Activated naive CD8-positive, alpha-beta T cell (primary cell): ENCODE measurements at regions not wholly inside any gene's neighbourhood (a gene's known extent, or its start where the extent isn't known, plus 50 kb on each side); places are given as distances from the start of the nearest gene placed in this dataset.
"Not testable (repeated sequence)": the region's sequence is repeated elsewhere in the genome, so short reads cannot be mapped to it uniquely, and the experiment has no call there.

Experiments
- H3K27ac Mint-ChIP-seq: one replicate; pipeline ENCODE4 v1.8.0; 2021; ENCODE audit warnings: mixed read lengths
- H3K27me3 Mint-ChIP-seq: one replicate; pipeline ENCODE4 v1.8.0; 2021; ENCODE audit warnings: mixed read lengths
- H3K36me3 Mint-ChIP-seq: one replicate; pipeline ENCODE4 v1.8.0; 2021; ENCODE audit warnings: mixed read lengths
- H3K4me1 Mint-ChIP-seq: one replicate; pipeline ENCODE4 v1.8.0; 2021; ENCODE audit warnings: low read depth, mixed read lengths
- H3K4me3 Mint-ChIP-seq: one replicate; pipeline ENCODE4 v1.8.0; 2021; ENCODE audit warnings: mild to moderate bottlenecking, mixed read lengths
- H3K9me3 Mint-ChIP-seq: one replicate; pipeline ENCODE4 v1.8.0; 2021; ENCODE audit warnings: low read depth, mixed read lengths

- no peaks in the 10 kb centered on the region for H3K9me3 Mint-ChIP-seq
- H3K36me3 Mint-ChIP-seq, result no peaks in the 10 kb centered on the region
- no peak overlapping the region for H3K4me3 Mint-ChIP-seq
- H3K4me1 Mint-ChIP-seq, result no peaks in the 10 kb centered on the region
- no peak overlapping the region for H3K27ac Mint-ChIP-seq
- H3K27me3 Mint-ChIP-seq, result peaks cover 2% of the 10 kb centered on the region
Measured at GRCh38 chr7:109893231-109893630, 1197.7 kb upstream of the LRRN3 start.

GRCh38 chr7:109895536-109895935 lies 1195.4 kb upstream of the LRRN3 start:
- Mint-ChIP-seq H3K27me3 (no peaks in the 10 kb centered on the region), H3K36me3 (no peaks in the 10 kb centered on the region), H3K27ac (no peak overlapping the region), H3K9me3 (no peaks in the 10 kb centered on the region), H3K4me3 (no peak overlapping the region), H3K4me1 (no peaks in the 10 kb centered on the region)

- Mint-ChIP-seq H3K9me3 (no peaks in the 10 kb centered on the region), H3K27me3 (no peaks in the 10 kb centered on the region), H3K4me1 (no peaks in the 10 kb centered on the region), H3K27ac (no peak overlapping the region), H3K4me3 (no peak overlapping the region), H3K36me3 (no peaks in the 10 kb centered on the region)
Measured at GRCh38 chr7:109901926-109902325, 1189.0 kb upstream of the LRRN3 start.

GRCh38 chr7:109905368-109906065 lies 1185.4 kb upstream of the LRRN3 start:
- not testable (repeated sequence) for H3K9me3 Mint-ChIP-seq, H3K36me3 Mint-ChIP-seq, H3K27ac Mint-ChIP-seq, H3K4me3 Mint-ChIP-seq, H3K27me3 Mint-ChIP-seq, H3K4me1 Mint-ChIP-seq

GRCh38 chr7:109915670-109916069 lies 1175.3 kb upstream of the LRRN3 start:
- H3K27me3 Mint-ChIP-seq, result no peaks in the 10 kb centered on the region
- no peak overlapping the region for H3K27ac Mint-ChIP-seq
- no peaks in the 10 kb centered on the region for H3K36me3 Mint-ChIP-seq
- H3K9me3 Mint-ChIP-seq, result peaks cover 8% of the 10 kb centered on the region
- H3K4me1 Mint-ChIP-seq, result no peaks in the 10 kb centered on the region
- no peak overlapping the region for H3K4me3 Mint-ChIP-seq

GRCh38 chr7:109926738-109927137 lies 1164.2 kb upstream of the LRRN3 start:
- Mint-ChIP-seq H3K4me1 (no peaks in the 10 kb centered on the region), H3K27ac (no peak overlapping the region), H3K9me3 (peaks cover 5% of the 10 kb centered on the region), H3K36me3 (no peaks in the 10 kb centered on the region), H3K27me3 (peaks cover 2% of the 10 kb centered on the region), H3K4me3 (no peak overlapping the region)

GRCh38 chr7:109930049-109930448 lies 1160.9 kb upstream of the LRRN3 start:
- no peak overlapping the region for H3K4me3 Mint-ChIP-seq
- H3K36me3 Mint-ChIP-seq, result no peaks in the 10 kb centered on the region
- H3K27ac Mint-ChIP-seq, result no peak overlapping the region
- H3K9me3 Mint-ChIP-seq, result no peaks in the 10 kb centered on the region
- H3K27me3 Mint-ChIP-seq, result peaks cover 2% of the 10 kb centered on the region
- no peaks in the 10 kb centered on the region for H3K4me1 Mint-ChIP-seq

GRCh38 chr7:109939207-109939606 lies 1151.7 kb upstream of the LRRN3 start:
- Mint-ChIP-seq H3K4me3 (no peak overlapping the region), H3K4me1 (no peaks in the 10 kb centered on the region), H3K36me3 (no peaks in the 10 kb centered on the region), H3K27ac (no peak overlapping the region), H3K9me3 (peaks cover 5% of the 10 kb centered on the region), H3K27me3 (peaks cover 2% of the 10 kb centered on the region)

GRCh38 chr7:109945820-109946518 lies 1145.0 kb upstream of the LRRN3 start:
- H3K27me3 Mint-ChIP-seq, result peaks cover 1% of the 10 kb centered on the region
- H3K4me3 Mint-ChIP-seq, result no peak overlapping the region
- no peak overlapping the region for H3K27ac Mint-ChIP-seq
- no peaks in the 10 kb centered on the region for H3K36me3 Mint-ChIP-seq
- no peaks in the 10 kb centered on the region for H3K4me1 Mint-ChIP-seq
- H3K9me3 Mint-ChIP-seq, result no peaks in the 10 kb centered on the region

- Mint-ChIP-seq H3K9me3 (no peaks in the 10 kb centered on the region), H3K36me3 (no peaks in the 10 kb centered on the region), H3K27ac (no peak overlapping the region), H3K27me3 (peaks cover 1% of the 10 kb centered on the region), H3K4me3 (no peak overlapping the region), H3K4me1 (no peaks in the 10 kb centered on the region)
Measured at GRCh38 chr7:109950256-109950655, 1140.7 kb upstream of the LRRN3 start.

- Mint-ChIP-seq H3K4me1 (no peaks in the 10 kb centered on the region), H3K27ac (no peak overlapping the region), H3K27me3 (peaks cover 1% of the 10 kb centered on the region), H3K9me3 (no peaks in the 10 kb centered on the region), H3K36me3 (no peaks in the 10 kb centered on the region), H3K4me3 (no peak overlapping the region)
Measured at GRCh38 chr7:109950821-109951564, 1139.9 kb upstream of the LRRN3 start.

GRCh38 chr7:109951565-109951928 lies 1139.4 kb upstream of the LRRN3 start:
- H3K4me1 Mint-ChIP-seq, result no peaks in the 10 kb centered on the region
- no peak overlapping the region for H3K4me3 Mint-ChIP-seq
- peaks cover 1% of the 10 kb centered on the region for H3K27me3 Mint-ChIP-seq
- H3K36me3 Mint-ChIP-seq, result no peaks in the 10 kb centered on the region
- H3K9me3 Mint-ChIP-seq, result no peaks in the 10 kb centered on the region
- H3K27ac Mint-ChIP-seq, result no peak overlapping the region

- H3K27me3 Mint-ChIP-seq, result peaks cover 1% of the 10 kb centered on the region
- H3K36me3 Mint-ChIP-seq, result no peaks in the 10 kb centered on the region
- no peaks in the 10 kb centered on the region for H3K9me3 Mint-ChIP-seq
Measured at GRCh38 chr7:109955986-109956385, 1134.9 kb upstream of the LRRN3 start.

GRCh38 chr7:109956916-109957315 lies 1134.0 kb upstream of the LRRN3 start:
- Mint-ChIP-seq H3K36me3 (no peaks in the 10 kb centered on the region), H3K4me3 (no peak overlapping the region), H3K4me1 (no peaks in the 10 kb centered on the region), H3K27me3 (peaks cover 1% of the 10 kb centered on the region), H3K27ac (no peak overlapping the region), H3K9me3 (no peaks in the 10 kb centered on the region)

More at GRCh38 chr7:109955986-109956385, 1134.9 kb upstream of the LRRN3 start:
- Mint-ChIP-seq H3K4me1 (no peaks in the 10 kb centered on the region), H3K4me3 (no peak overlapping the region), H3K27ac (no peak overlapping the region)

GRCh38 chr7:109963741-109964140 lies 1127.2 kb upstream of the LRRN3 start:
- Mint-ChIP-seq H3K36me3 (no peaks in the 10 kb centered on the region), H3K9me3 (no peaks in the 10 kb centered on the region), H3K27me3 (no peaks in the 10 kb centered on the region), H3K27ac (no peak overlapping the region), H3K4me1 (no peaks in the 10 kb centered on the region), H3K4me3 (no peak overlapping the region)
